ENCODE measurements at regions not wholly inside any gene's neighbourhood (a gene's known extent, or its start where the extent isn't known, plus 50 kb on each side); places are given as distances from the start of the nearest gene placed in this dataset.

- DNase-seq (ENCODE audit: low spot score): no peak
These were observed 874.1 kb downstream of the GRM8 start for GRCh38 chr7:126378642-126379041.

GRCh38 chr7:126370038-126370668 lies 882.6 kb downstream of the GRM8 start:
- DNase-seq (ENCODE audit: low spot score): no peak

DNA sequence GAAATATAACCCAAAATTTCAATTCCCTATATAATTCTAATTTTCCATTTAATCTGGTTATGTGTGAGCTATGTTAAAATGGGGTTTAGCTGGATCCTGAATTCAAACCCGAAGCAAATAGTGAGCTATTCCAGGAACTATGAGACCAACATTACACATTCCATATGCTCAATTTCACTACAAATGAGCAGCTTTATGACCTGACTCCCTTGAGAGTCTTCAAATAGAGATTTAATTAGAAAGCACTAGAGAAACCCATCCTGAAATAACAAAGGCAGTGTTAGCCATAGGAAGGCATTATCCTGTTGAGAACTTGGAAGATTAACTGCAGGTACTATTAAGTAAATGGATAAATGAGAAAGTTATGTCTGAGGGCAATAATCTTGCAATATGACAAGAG lies 890.0 kb downstream of the GRM8 start:
- DNase-seq (ENCODE audit: low spot score): no peak

GRCh38 chr7:126361183-126361582 lies 891.6 kb downstream of the GRM8 start:
- no peak for DNase-seq (ENCODE audit: low spot score)

GRCh38 chr7:126339813-126340212 lies 912.9 kb downstream of the GRM8 start:
- DNase-seq (ENCODE audit: low spot score): no peak

DNA sequence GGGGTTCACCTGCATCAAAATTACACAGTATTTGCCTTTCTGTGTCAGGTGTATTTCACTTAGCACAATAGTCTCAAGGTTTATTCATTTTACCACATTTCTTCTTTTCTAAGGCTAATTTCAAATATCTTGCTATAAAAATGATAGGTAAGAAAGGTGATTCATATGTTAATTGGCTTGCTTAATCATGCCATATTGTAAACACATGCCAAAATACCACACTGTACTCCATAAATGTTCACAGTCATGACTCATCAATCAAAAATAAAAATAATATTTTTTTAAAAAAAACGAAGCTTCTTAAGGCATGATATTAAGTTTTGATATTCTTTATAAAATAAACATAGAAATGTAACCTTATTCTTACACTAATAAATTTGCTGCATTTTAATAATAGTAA lies 947.1 kb downstream of the GRM8 start:
- DNase-seq (ENCODE audit: low spot score): no peak

DNA sequence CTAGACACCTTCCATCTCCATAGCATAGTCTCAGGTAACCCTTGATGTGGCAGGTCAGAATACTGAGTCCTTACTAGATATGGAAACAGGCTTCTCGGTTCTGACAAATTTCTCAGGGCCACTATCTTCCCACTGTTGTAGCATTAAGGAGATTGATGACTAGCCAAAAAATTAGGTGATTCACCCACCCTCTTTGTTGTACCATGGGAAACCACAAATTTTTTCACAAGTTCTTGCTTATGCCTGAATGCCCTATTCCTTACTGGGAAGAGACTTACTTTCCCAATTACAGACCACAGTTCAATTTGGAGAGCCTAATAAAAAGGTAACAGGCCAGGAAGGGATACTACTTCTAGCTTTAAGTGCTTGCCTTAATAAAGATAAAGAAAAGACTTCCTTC lies 948.8 kb downstream of the GRM8 start:
- DNase-seq (ENCODE audit: low spot score): no peak

- no peak for DNase-seq (ENCODE audit: low spot score)
These were observed 950.1 kb downstream of the GRM8 start for GRCh38 chr7:126302639-126303038.

- no peak for DNase-seq (ENCODE audit: low spot score)
These were observed 966.4 kb downstream of the GRM8 start for GRCh38 chr7:126286317-126286716.

- no peak for DNase-seq (ENCODE audit: low spot score)
These were observed 1016.5 kb downstream of the GRM8 start for GRCh38 chr7:126236261-126236660.

DNA sequence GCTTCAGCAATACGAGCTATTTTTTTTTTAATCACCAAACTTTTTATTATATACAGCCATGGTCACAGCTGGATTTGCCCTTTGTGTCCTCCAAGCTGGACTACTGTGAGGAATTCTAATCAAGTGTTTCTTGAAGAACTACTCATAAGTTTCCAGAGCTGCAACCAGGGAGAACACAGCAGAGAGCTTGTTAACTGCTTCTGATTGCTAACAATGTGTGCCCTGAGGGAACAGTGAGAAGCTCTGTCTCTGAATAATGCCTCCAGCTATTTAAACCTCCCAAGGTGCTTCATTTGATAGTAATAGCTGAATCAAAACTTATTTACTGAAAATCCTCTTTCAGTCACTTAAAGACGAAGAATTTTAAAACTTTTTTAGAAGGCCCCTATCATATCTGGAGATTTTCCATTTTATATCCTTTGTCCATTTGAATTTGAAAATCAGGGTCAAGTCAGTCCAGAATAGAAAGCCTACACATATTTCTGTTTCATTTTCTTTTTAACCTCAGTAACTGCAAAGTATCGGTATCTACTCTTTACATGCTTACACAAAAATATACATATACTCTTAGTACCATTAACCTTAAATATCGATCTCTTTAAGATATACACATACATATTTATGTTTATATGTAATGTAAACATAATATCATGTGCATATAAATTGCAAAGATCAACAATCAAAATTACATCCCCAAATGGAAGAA lies 1024.2 kb downstream of the GRM8 start:
- no peak for DNase-seq (ENCODE audit: low spot score)

GRCh38 chr7:126227643-126228042 lies 1025.1 kb downstream of the GRM8 start:
- no peak for DNase-seq (ENCODE audit: low spot score)

DNA sequence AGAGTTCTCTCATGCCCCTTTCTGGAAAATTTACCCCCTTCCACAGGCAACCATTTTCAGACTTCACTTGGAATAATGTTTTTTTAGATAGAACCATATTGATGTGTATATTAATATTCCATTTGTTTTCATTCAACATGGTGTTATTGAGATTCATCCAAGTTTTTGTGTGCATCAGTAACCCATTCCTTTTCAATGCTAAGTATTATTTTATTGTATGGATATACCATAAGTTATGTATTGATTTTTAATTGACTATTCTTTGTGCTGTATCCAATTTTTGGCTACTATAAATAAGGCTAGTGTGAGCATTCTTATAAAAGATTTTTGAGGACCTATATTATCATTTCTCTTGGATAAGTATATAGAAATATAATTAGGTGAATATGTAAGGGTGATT lies 1025.7 kb downstream of the GRM8 start:
- no peak for DNase-seq (ENCODE audit: low spot score)

DNA sequence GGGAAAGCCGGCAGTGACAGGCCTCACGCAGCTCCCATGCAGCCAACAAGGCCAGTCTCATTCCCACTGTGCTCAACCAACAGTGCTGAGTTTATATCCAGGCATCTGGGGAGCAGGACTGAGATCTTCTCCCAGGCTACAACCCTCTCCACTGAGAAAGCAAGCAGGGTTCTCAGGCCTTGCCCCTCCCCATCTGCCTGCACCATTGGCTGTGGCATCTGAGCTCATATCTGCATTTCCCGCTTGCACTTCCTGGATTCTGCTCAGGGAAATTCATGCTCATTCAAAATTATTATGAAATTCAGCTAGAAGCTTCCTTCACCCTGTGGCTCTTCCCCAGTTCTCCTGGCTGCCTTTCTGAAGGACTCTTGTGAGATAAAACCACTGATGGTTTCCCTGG lies 1029.0 kb downstream of the GRM8 start:
- no peak for DNase-seq (ENCODE audit: low spot score)

GRCh38 chr7:126222782-126223181 lies 1030.0 kb downstream of the GRM8 start:
- no peak for DNase-seq (ENCODE audit: low spot score)

GRCh38 chr7:126215785-126216184 lies 1037.0 kb downstream of the GRM8 start:
- no peak for DNase-seq (ENCODE audit: low spot score)

DNA sequence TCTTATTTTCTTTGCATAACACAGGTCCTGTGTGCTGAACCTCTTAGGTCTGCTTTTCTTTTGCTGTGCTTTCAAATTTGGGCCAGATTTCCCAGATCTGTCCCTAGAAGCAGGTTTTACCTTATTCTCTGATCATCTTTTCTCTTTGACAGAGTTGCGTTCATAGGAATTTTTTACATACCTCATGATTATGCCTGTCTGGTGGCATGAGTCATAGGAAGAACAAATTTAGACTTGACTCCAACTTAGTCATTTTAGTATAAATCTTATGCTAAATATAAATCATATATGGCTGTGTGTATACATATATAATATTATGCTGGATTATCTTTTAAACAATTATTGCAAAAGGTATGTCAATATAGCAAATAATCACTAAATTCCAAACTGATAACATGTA lies 1038.9 kb downstream of the GRM8 start:
- DNase-seq (ENCODE audit: low spot score): no peak

DNA sequence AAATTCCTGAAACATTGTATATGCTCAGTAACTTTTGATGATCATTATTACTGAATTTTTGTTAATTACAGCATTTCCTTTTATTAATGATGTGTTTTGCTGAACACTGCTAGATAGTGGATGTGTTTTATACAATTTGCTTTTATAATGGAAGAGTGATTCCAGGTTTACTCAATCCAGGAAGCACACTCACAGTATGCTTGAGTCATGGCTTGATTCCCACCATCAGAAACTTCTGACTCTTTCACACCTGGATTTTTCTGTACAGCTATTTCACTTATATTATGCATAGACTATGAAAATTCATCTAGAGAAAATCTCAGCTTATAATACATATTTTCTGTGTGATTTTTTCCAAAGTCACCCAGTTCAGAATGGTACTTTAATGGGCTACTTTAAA lies 1040.9 kb downstream of the GRM8 start:
- DNase-seq (ENCODE audit: low spot score): no peak

DNA sequence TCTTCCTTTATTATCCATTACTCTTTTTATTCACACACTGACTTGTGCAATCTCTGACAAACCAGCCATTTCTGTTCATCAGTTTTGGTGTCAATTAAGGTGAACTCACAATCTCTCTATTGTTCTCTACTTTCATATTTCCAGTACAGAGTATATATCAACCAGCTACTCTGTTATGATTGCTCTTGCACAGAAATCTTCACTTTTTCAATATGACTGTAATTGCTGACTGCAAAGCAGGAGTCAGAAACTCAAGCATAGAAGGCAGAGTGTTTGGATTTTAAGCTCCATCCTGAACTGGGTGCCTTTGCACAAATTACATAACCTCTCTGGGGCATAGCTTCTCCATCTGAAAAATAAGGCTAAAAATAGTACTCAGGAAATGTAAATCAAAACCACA lies 1042.0 kb downstream of the GRM8 start:
- DNase-seq (ENCODE audit: low spot score): no peak

GRCh38 chr7:126203185-126203584 lies 1049.6 kb downstream of the GRM8 start:
- DNase-seq (ENCODE audit: low spot score): no peak

DNA sequence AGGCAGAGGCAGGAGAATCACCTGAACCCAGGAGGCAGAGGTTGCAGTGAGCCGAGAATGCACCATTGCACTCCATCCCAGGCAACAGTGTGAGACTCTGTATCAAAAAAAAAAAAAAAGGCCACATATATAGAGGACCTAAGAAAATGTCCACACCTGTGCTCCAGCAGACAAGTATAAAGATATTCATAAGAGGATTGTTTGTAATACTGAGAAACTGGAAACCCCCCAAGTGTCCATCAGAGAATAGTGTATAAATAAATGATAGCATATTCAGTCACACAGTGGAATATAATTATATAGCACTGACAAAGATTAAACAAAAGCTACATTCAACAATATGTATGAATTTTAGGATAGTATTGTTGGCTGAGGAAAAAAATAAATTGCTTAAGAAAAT lies 1050.6 kb downstream of the GRM8 start:
- DNase-seq (ENCODE audit: low spot score): no peak

- no peak for DNase-seq (ENCODE audit: low spot score)
These were observed 1066.7 kb downstream of the GRM8 start for GRCh38 chr7:126185959-126186580.

- DNase-seq (ENCODE audit: low spot score): no peak
These were observed 1072.8 kb downstream of the GRM8 start for GRCh38 chr7:126179916-126180315.

DNA sequence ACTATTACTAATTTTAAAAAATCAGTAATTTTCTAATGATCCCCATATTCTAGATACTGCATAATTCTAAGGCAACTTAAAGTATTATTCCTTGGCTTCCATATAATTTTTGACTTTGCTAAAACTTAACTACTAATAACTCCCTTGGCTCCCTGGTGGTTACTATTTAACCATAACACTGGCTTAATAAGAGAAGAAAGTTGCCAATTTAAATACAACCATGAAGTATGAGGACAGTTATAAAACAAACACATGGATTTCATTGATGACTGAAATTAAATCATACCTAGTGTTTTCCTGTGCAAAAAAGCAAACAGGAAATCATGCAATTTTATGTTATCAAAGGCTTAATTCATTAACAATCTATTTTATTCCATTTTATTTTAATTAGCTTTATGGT lies 1073.9 kb downstream of the GRM8 start:
- DNase-seq (ENCODE audit: low spot score): no peak
